GM12878 (cell line): ENCODE measurements at regions not wholly inside any gene's neighbourhood (a gene's known extent, or its start where the extent isn't known, plus 50 kb on each side); places are given as distances from the start of the nearest gene placed in this dataset.

Source experiments
- ATAC-seq: fragments of 200-7000 bp; cut with Tn5 transposase; 3 replicates; pipeline ENCODE4 v1.9.1; 2020; ENCODE audit warnings: mild to moderate bottlenecking, moderate library complexity
- BruUV-seq: library from RNA; stranded (reverse); fragments of 400-500 nt; replicated peaks from 2 replicates; lab custom pipeline; 2021; lab: Mats Ljungman, UMichigan
- CTCF ChIA-PET: fragments of 300-600 bp; sonication (Branson Sonifier 250); formaldehyde crosslinking; extraction: SDS; loops from one replicate; lab custom pipeline; 2021; ENCODE audit warnings: inconsistent platforms; lab: Yijun Ruan, JAX
- POLR2A ChIA-PET: fragments of 350-600 bp; formaldehyde crosslinking; extraction: SDS; loops from one replicate; lab custom pipeline; 2021; ENCODE audit warnings: inconsistent platforms; lab: Charles Lee
- RAD21 ChIA-PET: fragments of 300-600 bp; sonication (Branson Sonifier 250); formaldehyde crosslinking; loops from one replicate; lab custom pipeline; 2023; ENCODE audit warnings: antibody characterized with exemption; ENCODE audit not compliant: unreplicated experiment; lab: Charles Lee
- SMC1A ChIA-PET: fragments of 300-600 bp; sonication (Branson Sonifier 250); formaldehyde crosslinking; loops from one replicate; lab custom pipeline; 2023; ENCODE audit not compliant: unreplicated experiment, uncharacterized antibody; lab: Charles Lee
- DNase-seq: peaks from one replicate; pipeline ENCODE4 v3.0.0-alpha.2; 2011; ENCODE audit warnings: low read depth, low spot score
- FAIRE-seq: peaks from 3 replicates; lab custom pipeline; 2011; peaks lifted over from hg19 to GRCh38; lab: Jason Lieb, UNC
- H2AFZ ChIP-seq: 2 replicates; pipeline ENCODE4 v1.6.0; 2011; ENCODE audit warnings: low read depth, low read length, control low read depth; ENCODE audit not compliant: control insufficient read depth
- H3K27ac ChIP-seq: 2 replicates; pipeline ENCODE4 v1.5.1; 2011; ENCODE audit warnings: control low read depth; ENCODE audit not compliant: control insufficient read depth, insufficient read depth
- H3K27me3 ChIP-seq, 2 experiments: replicated peaks in 1 of 2; 2 replicates each; pipeline versions ENCODE4 v1.6.0 to v1.6.1; 2011; ENCODE audit warnings: low read length in 1 of 2; ENCODE audit not compliant: control insufficient read depth in 2 of 2, insufficient read depth in 2 of 2
- H3K36me3 ChIP-seq, 2 experiments: 2 replicates each; pipeline ENCODE4 v1.5.1; 2011; ENCODE audit warnings: low read length in 1 of 2; ENCODE audit not compliant: control insufficient read depth in 2 of 2, insufficient read depth in 2 of 2
- H3K4me1 ChIP-seq: 2 replicates; pipeline ENCODE4 v1.6.1; 2011; ENCODE audit warnings: mild to moderate bottlenecking, low read length, moderate library complexity, mixed read lengths; ENCODE audit not compliant: control insufficient read depth, insufficient read depth
- H3K4me2 ChIP-seq: 2 replicates; pipeline ENCODE4 v1.6.0; 2011; ENCODE audit warnings: control low read depth; ENCODE audit not compliant: control insufficient read depth, insufficient read depth
- H3K4me3 ChIP-seq: fragments of 200-600 bp; sonication (generic); 2 replicates; pipeline ENCODE4 v1.5.1; 2016
- H3K79me2 ChIP-seq: 2 replicates; pipeline ENCODE4 v1.6.0; 2011; ENCODE audit warnings: low read length; ENCODE audit not compliant: control insufficient read depth, insufficient read depth
- H3K9ac ChIP-seq: 2 replicates; pipeline ENCODE4 v1.8.0; 2011; ENCODE audit warnings: low read length, control low read depth, mixed read lengths; ENCODE audit not compliant: control insufficient read depth, insufficient read depth
- H3K9me3 ChIP-seq: replicated peaks from 3 replicates; pipeline ENCODE4 v1.5.1; 2011; ENCODE audit warnings: mild to moderate bottlenecking, low read length; ENCODE audit not compliant: control insufficient read depth, insufficient read depth
- H4K20me1 ChIP-seq: 2 replicates; pipeline ENCODE4 v1.6.0; 2011; ENCODE audit not compliant: control insufficient read depth, insufficient read depth
- FOXK2 ChIP-seq: fragments of 450-650 bp; IDR thresholded peaks from 2 replicates; pipeline ENCODE4 v1.6.1; 2017; ENCODE audit warnings: mild to moderate bottlenecking, moderate library complexity
- NRF1 ChIP-seq: conservative IDR thresholded peaks from 2 replicates; pipeline ENCODE4 v1.6.1; 2011; ENCODE audit warnings: mild to moderate bottlenecking, low read depth, low read length, improper control_type of control experiment
- PAX5 ChIP-seq: IDR thresholded peaks from 2 replicates; pipeline ENCODE4 v1.6.1; 2011; ENCODE audit warnings: low read depth, low read length, borderline replicate concordance
- POLR2AphosphoS2 ChIP-seq: IDR thresholded peaks from 2 replicates; pipeline ENCODE4 v1.6.1; 2011; ENCODE audit warnings: low read depth, mild to moderate bottlenecking, low read length, improper control_type of control experiment, moderate library complexity
- SMAD5 ChIP-seq: IDR thresholded peaks from 2 replicates; pipeline ENCODE4 v1.6.1; 2016; ENCODE audit warnings: antibody characterized with exemption, low read depth
- SMC3 ChIP-seq: IDR thresholded peaks from 2 replicates; pipeline ENCODE4 v1.6.1; 2011; ENCODE audit warnings: low read length, improper control_type of control experiment, borderline replicate concordance
- WGBS: methylation state at CpG from one replicate; pipeline ENCODE4 v1.1.6; 2016; ENCODE audit warnings: low lambda C conversion rate; ENCODE audit not compliant: insufficient replicate concordance, insufficient coverage; ENCODE audit errors: missing lambda C conversion rate; 5-methylcytosine and 5-hydroxymethylcytosine counted together
- in situ Hi-C: fragments of 300-500 bp; cut with MboI; formaldehyde crosslinking; loops from 9 replicates; pipeline ENCODE4 v1.14.3; 2018; ENCODE audit warnings: mixed read lengths
- intact Hi-C: fragments of 100-400 bp; cut with micrococcal nuclease; formaldehyde crosslinking; loops from one replicate; pipeline ENCODE4 v1.14.2; 2022; ENCODE audit not compliant: unreplicated experiment
- TF ChIP-seq, protein P1 (sequence below): IDR thresholded peaks from 2 replicates; pipeline ENCODE4 v1.6.1; 2012; ENCODE audit warnings: improper control_type of control experiment, low read depth, low read length; ENCODE audit not compliant: insufficient replicate concordance
- TF ChIP-seq, protein P2 (sequence below): fragments of 450-650 bp; IDR thresholded peaks from 2 replicates; pipeline ENCODE4 v1.6.1; 2016; ENCODE audit warnings: mild to moderate bottlenecking
- TF ChIP-seq, protein P3 (sequence below): IDR thresholded peaks from 2 replicates; pipeline ENCODE4 v1.6.1; 2012; ENCODE audit warnings: low read depth, low read length, improper control_type of control experiment

DNA sequence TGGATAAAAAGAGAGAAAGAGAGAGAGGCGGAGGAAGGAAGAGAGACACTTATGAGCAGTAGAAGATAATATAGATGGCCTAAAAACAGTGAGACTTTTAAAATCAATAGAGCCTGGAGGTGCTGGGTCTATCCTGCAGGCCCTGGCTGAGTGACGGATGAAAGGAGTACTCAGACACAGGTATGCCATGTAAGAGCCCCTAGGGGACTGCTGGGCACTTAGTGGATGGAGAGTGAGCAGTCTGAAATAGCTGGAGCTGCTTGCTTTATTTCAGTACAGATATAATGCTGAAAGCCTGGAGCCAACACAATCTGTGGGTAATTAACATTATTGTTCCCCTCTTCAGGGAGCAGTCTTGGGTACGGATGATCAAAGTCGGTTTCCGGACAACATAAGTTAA lies 578.6 kb downstream of the SPOCK3 start:
- H3K9ac ChIP-seq: no peak overlapping the region
- DNase-seq: no peak
- H3K4me2 ChIP-seq: no peak overlapping the region
- H3K27ac ChIP-seq: no peak overlapping the region
- SMC1A ChIA-PET: interaction anchor here (1.4 to 1.8 kb wide), 2 partner anchors 9 to 184 kb away, joined by 3 to 5 read pairs; no protein-coding TSS in a partner anchor
- intact Hi-C loops: no loop called here
- H4K20me1 ChIP-seq: no peaks in the 10 kb centered on the region
- no peaks in the 10 kb centered on the region for H3K27me3 ChIP-seq
- no peaks in the 10 kb centered on the region for H3K36me3 ChIP-seq
- WGBS: 93% methylated on average over 5 of the region's 5 CpGs
- POLR2A ChIA-PET: no interaction called here
- ATAC-seq: no peak
- TF ChIP-seq NRF1 (no peak), SMC3 (no peak), PAX5 (no peak), FOXK2 (no peak)
- in situ Hi-C loops: no loop called here
- no peak for FAIRE-seq
- BruUV-seq: no TSS peak
- H3K9me3 ChIP-seq: peaks cover 1% of the 10 kb centered on the region; the same call in 2 of the 3 replicates
- peaks cover 4% of the 10 kb centered on the region; the same call in 1 of the 2 replicates for H3K4me1 ChIP-seq
- no peaks in the 10 kb centered on the region for H3K79me2 ChIP-seq
- CTCF ChIA-PET: no interaction called here
- H3K4me3 ChIP-seq: no peak overlapping the region
- RAD21 ChIA-PET: no interaction called here
- no peak overlapping the region for H2AFZ ChIP-seq

DNA sequence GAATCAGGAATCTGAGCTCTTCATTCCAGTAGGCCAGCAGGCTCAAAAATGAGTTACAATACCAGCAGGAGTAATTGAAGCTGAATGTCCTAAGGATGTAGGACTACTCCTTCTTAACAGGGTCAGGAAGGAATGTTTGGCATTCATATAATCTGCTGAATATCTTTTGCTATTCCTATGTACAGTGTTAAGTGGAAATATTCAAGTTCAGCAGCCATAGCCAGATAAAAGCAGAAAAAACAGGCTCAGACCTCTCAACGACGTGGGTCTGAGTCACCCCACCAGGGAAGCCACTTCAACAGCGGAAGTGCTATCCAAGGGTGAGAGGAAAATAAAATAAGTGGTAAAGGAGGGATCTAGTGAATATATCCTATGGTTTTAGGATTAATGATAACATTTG lies 577.0 kb downstream of the SPOCK3 start:
- in situ Hi-C loops: no loop called here
- no TSS peak for BruUV-seq
- RAD21 ChIA-PET: no interaction called here
- TF ChIP-seq POLR2AphosphoS2: no peak
- no peak for TF ChIP-seq SMAD5
- TF ChIP-seq, protein P1, sequence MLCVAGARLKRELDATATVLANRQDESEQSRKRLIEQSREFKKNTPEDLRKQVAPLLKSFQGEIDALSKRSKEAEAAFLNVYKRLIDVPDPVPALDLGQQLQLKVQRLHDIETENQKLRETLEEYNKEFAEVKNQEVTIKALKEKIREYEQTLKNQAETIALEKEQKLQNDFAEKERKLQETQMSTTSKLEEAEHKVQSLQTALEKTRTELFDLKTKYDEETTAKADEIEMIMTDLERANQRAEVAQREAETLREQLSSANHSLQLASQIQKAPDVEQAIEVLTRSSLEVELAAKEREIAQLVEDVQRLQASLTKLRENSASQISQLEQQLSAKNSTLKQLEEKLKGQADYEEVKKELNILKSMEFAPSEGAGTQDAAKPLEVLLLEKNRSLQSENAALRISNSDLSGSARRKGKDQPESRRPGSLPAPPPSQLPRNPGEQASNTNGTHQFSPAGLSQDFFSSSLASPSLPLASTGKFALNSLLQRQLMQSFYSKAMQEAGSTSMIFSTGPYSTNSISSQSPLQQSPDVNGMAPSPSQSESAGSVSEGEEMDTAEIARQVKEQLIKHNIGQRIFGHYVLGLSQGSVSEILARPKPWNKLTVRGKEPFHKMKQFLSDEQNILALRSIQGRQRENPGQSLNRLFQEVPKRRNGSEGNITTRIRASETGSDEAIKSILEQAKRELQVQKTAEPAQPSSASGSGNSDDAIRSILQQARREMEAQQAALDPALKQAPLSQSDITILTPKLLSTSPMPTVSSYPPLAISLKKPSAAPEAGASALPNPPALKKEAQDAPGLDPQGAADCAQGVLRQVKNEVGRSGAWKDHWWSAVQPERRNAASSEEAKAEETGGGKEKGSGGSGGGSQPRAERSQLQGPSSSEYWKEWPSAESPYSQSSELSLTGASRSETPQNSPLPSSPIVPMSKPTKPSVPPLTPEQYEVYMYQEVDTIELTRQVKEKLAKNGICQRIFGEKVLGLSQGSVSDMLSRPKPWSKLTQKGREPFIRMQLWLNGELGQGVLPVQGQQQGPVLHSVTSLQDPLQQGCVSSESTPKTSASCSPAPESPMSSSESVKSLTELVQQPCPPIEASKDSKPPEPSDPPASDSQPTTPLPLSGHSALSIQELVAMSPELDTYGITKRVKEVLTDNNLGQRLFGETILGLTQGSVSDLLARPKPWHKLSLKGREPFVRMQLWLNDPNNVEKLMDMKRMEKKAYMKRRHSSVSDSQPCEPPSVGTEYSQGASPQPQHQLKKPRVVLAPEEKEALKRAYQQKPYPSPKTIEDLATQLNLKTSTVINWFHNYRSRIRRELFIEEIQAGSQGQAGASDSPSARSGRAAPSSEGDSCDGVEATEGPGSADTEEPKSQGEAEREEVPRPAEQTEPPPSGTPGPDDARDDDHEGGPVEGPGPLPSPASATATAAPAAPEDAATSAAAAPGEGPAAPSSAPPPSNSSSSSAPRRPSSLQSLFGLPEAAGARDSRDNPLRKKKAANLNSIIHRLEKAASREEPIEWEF: no peak
- TF ChIP-seq, protein P2, sequence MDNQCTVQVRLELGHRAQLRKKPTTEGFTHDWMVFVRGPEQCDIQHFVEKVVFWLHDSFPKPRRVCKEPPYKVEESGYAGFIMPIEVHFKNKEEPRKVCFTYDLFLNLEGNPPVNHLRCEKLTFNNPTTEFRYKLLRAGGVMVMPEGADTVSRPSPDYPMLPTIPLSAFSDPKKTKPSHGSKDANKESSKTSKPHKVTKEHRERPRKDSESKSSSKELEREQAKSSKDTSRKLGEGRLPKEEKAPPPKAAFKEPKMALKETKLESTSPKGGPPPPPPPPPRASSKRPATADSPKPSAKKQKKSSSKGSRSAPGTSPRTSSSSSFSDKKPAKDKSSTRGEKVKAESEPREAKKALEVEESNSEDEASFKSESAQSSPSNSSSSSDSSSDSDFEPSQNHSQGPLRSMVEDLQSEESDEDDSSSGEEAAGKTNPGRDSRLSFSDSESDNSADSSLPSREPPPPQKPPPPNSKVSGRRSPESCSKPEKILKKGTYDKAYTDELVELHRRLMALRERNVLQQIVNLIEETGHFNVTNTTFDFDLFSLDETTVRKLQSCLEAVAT: no peak
- TF ChIP-seq, protein P3, sequence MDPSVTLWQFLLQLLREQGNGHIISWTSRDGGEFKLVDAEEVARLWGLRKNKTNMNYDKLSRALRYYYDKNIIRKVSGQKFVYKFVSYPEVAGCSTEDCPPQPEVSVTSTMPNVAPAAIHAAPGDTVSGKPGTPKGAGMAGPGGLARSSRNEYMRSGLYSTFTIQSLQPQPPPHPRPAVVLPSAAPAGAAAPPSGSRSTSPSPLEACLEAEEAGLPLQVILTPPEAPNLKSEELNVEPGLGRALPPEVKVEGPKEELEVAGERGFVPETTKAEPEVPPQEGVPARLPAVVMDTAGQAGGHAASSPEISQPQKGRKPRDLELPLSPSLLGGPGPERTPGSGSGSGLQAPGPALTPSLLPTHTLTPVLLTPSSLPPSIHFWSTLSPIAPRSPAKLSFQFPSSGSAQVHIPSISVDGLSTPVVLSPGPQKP: no peak

More for the DNA sequence above, 577.0 kb downstream of the SPOCK3 start:
- no peak for ATAC-seq
- no peaks in the 10 kb centered on the region for H3K36me3 ChIP-seq
- intact Hi-C loops: no loop called here
- H3K27ac ChIP-seq: no peak overlapping the region
- SMC1A ChIA-PET: interaction anchor here (1.1 to 1.4 kb wide), 3 partner anchors 13 to 182 kb away, joined by 3 to 4 read pairs (median 3); no protein-coding TSS in a partner anchor
- POLR2A ChIA-PET: no interaction called here
- no peak overlapping the region for H3K4me2 ChIP-seq
- H3K27me3 ChIP-seq: no peaks in the 10 kb centered on the region
- WGBS: 46% methylated on average over 3 of the region's 3 CpGs
- no peaks in the 10 kb centered on the region for H3K79me2 ChIP-seq
- peaks cover 4% of the 10 kb centered on the region; the same call in 1 of the 2 replicates for H3K4me1 ChIP-seq
- DNase-seq: no peak
- FAIRE-seq: no peak
- no peak overlapping the region for H2AFZ ChIP-seq
- peaks cover 1% of the 10 kb centered on the region; the same call in 2 of the 3 replicates for H3K9me3 ChIP-seq
- no peak overlapping the region for H3K4me3 ChIP-seq
- CTCF ChIA-PET: no interaction called here
- H4K20me1 ChIP-seq: no peaks in the 10 kb centered on the region
- no peak overlapping the region for H3K9ac ChIP-seq
